GM12878 (cell line): ENCODE measurements at regions not wholly inside any gene's neighbourhood (a gene's known extent, or its start where the extent isn't known, plus 50 kb on each side); places are given as distances from the start of the nearest gene placed in this dataset.

Source experiments
- BRCA1 ChIP-seq: IDR thresholded peaks from 2 replicates; pipeline ENCODE4 v1.6.1; 2011; ENCODE audit warnings: low read depth, low read length, improper control_type of control experiment
- CHD4 ChIP-seq: fragments of 200-600 bp; sonication (generic); IDR thresholded peaks from 2 replicates; pipeline ENCODE4 v1.6.1; 2016; ENCODE audit warnings: mild to moderate bottlenecking
- CREM ChIP-seq: IDR thresholded peaks from 2 replicates; pipeline ENCODE4 v1.6.1; 2014; ENCODE audit warnings: antibody characterized with exemption, low read depth
- EED ChIP-seq: sonication (generic); IDR thresholded peaks from 2 replicates; pipeline ENCODE4 v1.6.1; 2016; ENCODE audit warnings: antibody characterized with exemption, low read depth
- HDAC2 ChIP-seq: fragments of 200-600 bp; sonication (generic); IDR thresholded peaks from 2 replicates; pipeline ENCODE4 v1.6.1; 2017
- SREBF1 ChIP-seq: IDR thresholded peaks from 2 replicates; pipeline ENCODE4 v1.6.1; 2012; ENCODE audit warnings: mild to moderate bottlenecking, low read length
- STAT1 ChIP-seq: fragments of 450-650 bp; conservative IDR thresholded peaks from 2 replicates; pipeline ENCODE4 v1.6.1; 2014; ENCODE audit warnings: antibody characterized with exemption, mild to moderate bottlenecking
- TF ChIP-seq, protein P1 (sequence below): IDR thresholded peaks from 2 replicates; pipeline ENCODE4 v1.6.1; 2012; ENCODE audit warnings: low read depth, low read length, improper control_type of control experiment
- TF ChIP-seq, protein P2 (sequence below): fragments of 450-650 bp; IDR thresholded peaks from 2 replicates; pipeline ENCODE4 v1.6.1; 2017; ENCODE audit warnings: mild to moderate bottlenecking
- TF ChIP-seq, protein P3 (sequence below): fragments of 450-650 bp; IDR thresholded peaks from 2 replicates; pipeline ENCODE4 v1.6.1; 2017; ENCODE audit warnings: mild to moderate bottlenecking, moderate library complexity

DNA sequence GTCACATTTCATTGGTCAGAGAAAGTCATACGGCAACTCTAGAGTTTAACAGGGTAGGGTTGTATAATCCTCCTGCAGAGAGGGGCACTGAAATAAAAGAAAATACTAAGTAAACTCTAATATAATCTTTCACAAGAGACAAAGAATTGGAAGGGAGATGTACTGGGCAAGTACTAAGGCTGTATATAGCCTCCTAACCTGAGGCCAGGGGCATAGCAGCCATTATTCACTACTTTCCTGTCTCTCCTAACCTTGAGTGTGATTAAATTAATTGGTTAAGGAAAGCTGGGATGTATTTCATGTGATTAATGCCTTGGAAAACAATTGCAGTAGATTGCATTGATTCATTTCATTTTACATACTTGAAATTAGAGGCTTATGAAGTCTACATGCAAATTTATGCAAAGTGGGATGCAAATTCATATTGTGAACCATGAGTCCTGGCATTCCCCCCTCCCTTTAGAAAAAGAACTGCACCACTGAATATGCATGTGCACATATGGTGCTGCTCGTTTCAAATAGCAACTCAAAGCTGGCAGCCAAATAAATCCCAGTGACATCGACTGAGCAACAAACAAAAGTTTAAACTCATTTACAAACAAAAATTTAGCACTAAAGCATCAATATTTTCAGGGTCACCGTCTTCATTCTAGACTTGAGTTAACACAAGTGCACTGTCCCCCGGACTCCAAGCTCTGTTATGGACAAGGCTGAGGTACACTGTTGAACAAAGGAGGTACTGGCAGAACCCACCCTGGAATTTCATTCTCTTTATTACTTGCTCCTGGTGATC lies 70.0 kb downstream of the DMAC1 start (continued):
- TF ChIP-seq STAT1 (no peak), CREM (no peak), BRCA1 (no peak), SREBF1 (no peak), EED (no peak), CHD4 (no peak), HDAC2 (no peak)
- TF ChIP-seq, protein P1, sequence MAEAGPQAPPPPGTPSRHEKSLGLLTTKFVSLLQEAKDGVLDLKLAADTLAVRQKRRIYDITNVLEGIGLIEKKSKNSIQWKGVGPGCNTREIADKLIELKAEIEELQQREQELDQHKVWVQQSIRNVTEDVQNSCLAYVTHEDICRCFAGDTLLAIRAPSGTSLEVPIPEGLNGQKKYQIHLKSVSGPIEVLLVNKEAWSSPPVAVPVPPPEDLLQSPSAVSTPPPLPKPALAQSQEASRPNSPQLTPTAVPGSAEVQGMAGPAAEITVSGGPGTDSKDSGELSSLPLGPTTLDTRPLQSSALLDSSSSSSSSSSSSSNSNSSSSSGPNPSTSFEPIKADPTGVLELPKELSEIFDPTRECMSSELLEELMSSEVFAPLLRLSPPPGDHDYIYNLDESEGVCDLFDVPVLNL, result no peak
- TF ChIP-seq, protein P2, sequence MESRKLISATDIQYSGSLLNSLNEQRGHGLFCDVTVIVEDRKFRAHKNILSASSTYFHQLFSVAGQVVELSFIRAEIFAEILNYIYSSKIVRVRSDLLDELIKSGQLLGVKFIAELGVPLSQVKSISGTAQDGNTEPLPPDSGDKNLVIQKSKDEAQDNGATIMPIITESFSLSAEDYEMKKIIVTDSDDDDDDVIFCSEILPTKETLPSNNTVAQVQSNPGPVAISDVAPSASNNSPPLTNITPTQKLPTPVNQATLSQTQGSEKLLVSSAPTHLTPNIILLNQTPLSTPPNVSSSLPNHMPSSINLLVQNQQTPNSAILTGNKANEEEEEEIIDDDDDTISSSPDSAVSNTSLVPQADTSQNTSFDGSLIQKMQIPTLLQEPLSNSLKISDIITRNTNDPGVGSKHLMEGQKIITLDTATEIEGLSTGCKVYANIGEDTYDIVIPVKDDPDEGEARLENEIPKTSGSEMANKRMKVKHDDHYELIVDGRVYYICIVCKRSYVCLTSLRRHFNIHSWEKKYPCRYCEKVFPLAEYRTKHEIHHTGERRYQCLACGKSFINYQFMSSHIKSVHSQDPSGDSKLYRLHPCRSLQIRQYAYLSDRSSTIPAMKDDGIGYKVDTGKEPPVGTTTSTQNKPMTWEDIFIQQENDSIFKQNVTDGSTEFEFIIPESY, result no peak
- TF ChIP-seq, protein P3, sequence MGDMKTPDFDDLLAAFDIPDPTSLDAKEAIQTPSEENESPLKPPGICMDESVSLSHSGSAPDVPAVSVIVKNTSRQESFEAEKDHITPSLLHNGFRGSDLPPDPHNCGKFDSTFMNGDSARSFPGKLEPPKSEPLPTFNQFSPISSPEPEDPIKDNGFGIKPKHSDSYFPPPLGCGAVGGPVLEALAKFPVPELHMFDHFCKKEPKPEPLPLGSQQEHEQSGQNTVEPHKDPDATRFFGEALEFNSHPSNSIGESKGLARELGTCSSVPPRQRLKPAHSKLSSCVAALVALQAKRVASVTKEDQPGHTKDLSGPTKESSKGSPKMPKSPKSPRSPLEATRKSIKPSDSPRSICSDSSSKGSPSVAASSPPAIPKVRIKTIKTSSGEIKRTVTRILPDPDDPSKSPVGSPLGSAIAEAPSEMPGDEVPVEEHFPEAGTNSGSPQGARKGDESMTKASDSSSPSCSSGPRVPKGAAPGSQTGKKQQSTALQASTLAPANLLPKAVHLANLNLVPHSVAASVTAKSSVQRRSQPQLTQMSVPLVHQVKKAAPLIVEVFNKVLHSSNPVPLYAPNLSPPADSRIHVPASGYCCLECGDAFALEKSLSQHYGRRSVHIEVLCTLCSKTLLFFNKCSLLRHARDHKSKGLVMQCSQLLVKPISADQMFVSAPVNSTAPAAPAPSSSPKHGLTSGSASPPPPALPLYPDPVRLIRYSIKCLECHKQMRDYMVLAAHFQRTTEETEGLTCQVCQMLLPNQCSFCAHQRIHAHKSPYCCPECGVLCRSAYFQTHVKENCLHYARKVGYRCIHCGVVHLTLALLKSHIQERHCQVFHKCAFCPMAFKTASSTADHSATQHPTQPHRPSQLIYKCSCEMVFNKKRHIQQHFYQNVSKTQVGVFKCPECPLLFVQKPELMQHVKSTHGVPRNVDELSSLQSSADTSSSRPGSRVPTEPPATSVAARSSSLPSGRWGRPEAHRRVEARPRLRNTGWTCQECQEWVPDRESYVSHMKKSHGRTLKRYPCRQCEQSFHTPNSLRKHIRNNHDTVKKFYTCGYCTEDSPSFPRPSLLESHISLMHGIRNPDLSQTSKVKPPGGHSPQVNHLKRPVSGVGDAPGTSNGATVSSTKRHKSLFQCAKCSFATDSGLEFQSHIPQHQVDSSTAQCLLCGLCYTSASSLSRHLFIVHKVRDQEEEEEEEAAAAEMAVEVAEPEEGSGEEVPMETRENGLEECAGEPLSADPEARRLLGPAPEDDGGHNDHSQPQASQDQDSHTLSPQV, result no peak
